Spinal cord (tissue), 9 donors: ENCODE measurements at regions not wholly inside any gene's neighbourhood (a gene's known extent, or its start where the extent isn't known, plus 50 kb on each side); places are given as distances from the start of the nearest gene placed in this dataset.
"Not testable (repeated sequence)": the region's sequence is repeated elsewhere in the genome, so short reads cannot be mapped to it uniquely, and the experiment has no call there.

ENCODE experiments used
- DNase-seq, 6 donors: peaks; one replicate each; pipeline versions ENCODE4 v3.0.0 to v3.0.0-alpha.2; 2013 to 2015; ENCODE audit warnings: low spot score in 6 of 6, low read depth in 4 of 6
- H3K27ac ChIP-seq: one replicate; pipeline ENCODE4 v1.5.1; 2013; ENCODE audit warnings: low read depth, low read length, control low read depth
- H3K27me3 ChIP-seq: one replicate; pipeline ENCODE4 v1.6.1; 2013; ENCODE audit warnings: low read length; ENCODE audit not compliant: control insufficient read depth, insufficient read depth
- H3K36me3 ChIP-seq: one replicate; pipeline ENCODE4 v1.6.1; 2013; ENCODE audit warnings: low read length; ENCODE audit not compliant: control insufficient read depth, insufficient read depth
- H3K4me1 ChIP-seq: one replicate; pipeline ENCODE4 v1.6.1; 2013; ENCODE audit warnings: low read length; ENCODE audit not compliant: control insufficient read depth, insufficient read depth
- H3K4me3 ChIP-seq: one replicate; pipeline ENCODE4 v1.5.1; 2013; ENCODE audit warnings: low read depth, low read length, control low read depth
- H3K9me3 ChIP-seq: one replicate; pipeline ENCODE4 v1.6.1; 2013; ENCODE audit warnings: low read length; ENCODE audit not compliant: control insufficient read depth, insufficient read depth
- WGBS: methylation state at CpG from one replicate; pipeline ENCODE4 v1.1.5; 2013; ENCODE audit warnings: missing lambda C conversion rate; ENCODE audit not compliant: insufficient coverage; 5-methylcytosine and 5-hydroxymethylcytosine counted together
- donor health status: healthy.

DNA sequence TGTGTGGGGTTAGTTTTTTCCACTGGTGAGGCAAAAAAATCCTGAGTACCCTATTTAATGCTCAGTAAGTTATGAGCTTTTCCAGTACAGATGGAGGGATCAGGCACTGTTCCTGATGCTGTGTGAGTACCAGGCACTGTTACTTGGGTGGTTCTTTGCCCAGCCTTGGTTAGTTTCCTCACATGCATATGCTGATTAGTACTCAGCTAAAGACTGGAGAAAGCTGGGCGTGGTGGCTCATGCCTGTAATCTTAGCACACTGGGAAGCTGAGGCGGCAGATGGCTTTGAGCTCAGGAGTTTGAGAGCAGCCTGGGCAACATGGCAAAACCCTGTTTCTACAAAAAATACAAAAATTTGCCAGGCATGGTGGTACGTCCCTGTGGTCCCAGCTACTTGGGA is 210.3 kb upstream of the SGO1 start:
- Histone ChIP-seq H3K36me3 (no peaks in the 10 kb centered on the region), H3K4me1 (no peaks in the 10 kb centered on the region), H3K27me3 (no peaks in the 10 kb centered on the region), H3K27ac (no peak overlapping the region), H3K9me3 (peaks cover 2% of the 10 kb centered on the region), H3K4me3 (no peak overlapping the region)
- no peak for DNase-seq
- WGBS, result 92% methylated on average over 2 of the region's 3 CpGs

- Histone ChIP-seq H3K27me3 (no peaks in the 10 kb centered on the region), H3K4me1 (no peaks in the 10 kb centered on the region), H3K27ac (no peak overlapping the region), H3K4me3 (no peak overlapping the region), H3K9me3 (peaks cover 2% of the 10 kb centered on the region), H3K36me3 (no peaks in the 10 kb centered on the region)
- 100% methylated on average over 1 of the region's 4 CpGs for WGBS
- DNase-seq, result no peak
Observed at GRCh38 chr3:20395692-20396091, 209.7 kb upstream of the SGO1 start.

- Histone ChIP-seq H3K4me1 (no peaks in the 10 kb centered on the region), H3K36me3 (no peaks in the 10 kb centered on the region), H3K27me3 (no peaks in the 10 kb centered on the region), H3K4me3 (no peak overlapping the region), H3K27ac (no peak overlapping the region), H3K9me3 (peaks cover 2% of the 10 kb centered on the region)
- DNase-seq, result no peak
- 82% methylated on average over 4 of the region's 4 CpGs for WGBS
Observed at GRCh38 chr3:20394243-20394642, 208.2 kb upstream of the SGO1 start.

- no peak for DNase-seq
- Histone ChIP-seq H3K9me3 (peaks cover 2% of the 10 kb centered on the region), H3K4me1 (no peaks in the 10 kb centered on the region), H3K27me3 (no peaks in the 10 kb centered on the region), H3K36me3 (no peaks in the 10 kb centered on the region), H3K4me3 (no peak overlapping the region), H3K27ac (no peak overlapping the region)
- WGBS, result no CpG with 5 or more reads among the region's 3 CpGs
Observed at GRCh38 chr3:20391644-20392043, 205.6 kb upstream of the SGO1 start.

- Histone ChIP-seq H3K4me1 (no peaks in the 10 kb centered on the region), H3K36me3 (no peaks in the 10 kb centered on the region), H3K27me3 (no peaks in the 10 kb centered on the region), H3K9me3 (no peaks in the 10 kb centered on the region), H3K27ac (no peak overlapping the region), H3K4me3 (no peak overlapping the region)
- WGBS, result no CpG with 5 or more reads among the region's 1 CpG
- DNase-seq, result no peak
Observed at GRCh38 chr3:20388971-20389370, 203.0 kb upstream of the SGO1 start.

DNA sequence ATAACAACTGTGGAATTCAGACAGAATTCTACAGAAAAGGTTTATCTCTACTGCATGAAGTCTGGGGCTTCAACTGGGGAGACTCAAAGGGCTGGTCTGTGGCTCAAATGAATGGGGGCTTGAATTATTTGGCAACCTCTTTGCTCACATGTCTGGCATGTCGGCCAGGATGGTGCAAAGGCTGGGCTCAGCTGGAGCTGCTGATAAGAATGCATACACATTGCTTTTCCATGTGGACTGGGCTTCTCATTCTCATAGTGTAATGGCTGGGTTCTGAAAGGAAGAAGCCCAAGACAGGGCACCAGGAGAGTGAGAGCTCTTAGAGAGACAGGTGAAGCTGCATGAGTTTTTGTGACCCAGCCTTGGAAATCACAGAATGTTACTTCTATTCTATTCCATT is 194.3 kb upstream of the SGO1 start:
- WGBS, result 50% methylated on average over 1 of the region's 1 CpG

DNA sequence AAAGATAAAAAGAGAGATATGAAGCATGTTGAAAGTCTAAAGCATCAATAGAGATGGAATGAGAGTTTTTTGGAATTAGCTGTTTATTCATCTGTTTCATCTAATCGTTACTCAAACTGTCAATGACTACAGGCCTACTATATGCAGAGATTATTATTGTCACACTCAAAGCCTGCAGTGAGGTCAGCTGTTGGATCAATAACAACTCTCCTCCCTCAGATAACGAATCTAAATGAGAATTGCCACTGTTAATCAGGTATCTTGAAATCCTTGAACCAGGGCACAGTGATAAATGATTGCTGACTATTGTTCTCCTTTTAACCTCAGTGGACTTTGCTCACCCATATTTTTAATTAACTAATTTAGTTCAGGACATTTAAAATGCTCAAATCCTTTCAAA is 192.3 kb upstream of the SGO1 start:
- no peaks in the 10 kb centered on the region for H3K36me3 ChIP-seq
- DNase-seq, result peak in 1 of 6 donors; percentile 12
- H3K27ac ChIP-seq, result no peak overlapping the region
- no peak overlapping the region for H3K4me3 ChIP-seq
- no peaks in the 10 kb centered on the region for H3K4me1 ChIP-seq
- H3K9me3 ChIP-seq, result no peaks in the 10 kb centered on the region
- no CpG with 5 or more reads among the region's 2 CpGs for WGBS
- H3K27me3 ChIP-seq, result no peaks in the 10 kb centered on the region

More for the DNA sequence above, 194.3 kb upstream of the SGO1 start:
- H3K27me3 ChIP-seq, result no peaks in the 10 kb centered on the region
- no peaks in the 10 kb centered on the region for H3K9me3 ChIP-seq
- no peak overlapping the region for H3K4me3 ChIP-seq
- no peak for DNase-seq
- no peaks in the 10 kb centered on the region for H3K4me1 ChIP-seq
- H3K27ac ChIP-seq, result no peak overlapping the region
- no peaks in the 10 kb centered on the region for H3K36me3 ChIP-seq

GRCh38 chr3:20376665-20377217 is 190.7 kb upstream of the SGO1 start:
- peak in 1 of 6 donors; percentile 26 for DNase-seq
- no peak overlapping the region for H3K4me3 ChIP-seq
- no peak overlapping the region for H3K27ac ChIP-seq
- no peaks in the 10 kb centered on the region for H3K4me1 ChIP-seq
- H3K27me3 ChIP-seq, result no peaks in the 10 kb centered on the region
- no peaks in the 10 kb centered on the region for H3K9me3 ChIP-seq
- no peaks in the 10 kb centered on the region for H3K36me3 ChIP-seq

DNA sequence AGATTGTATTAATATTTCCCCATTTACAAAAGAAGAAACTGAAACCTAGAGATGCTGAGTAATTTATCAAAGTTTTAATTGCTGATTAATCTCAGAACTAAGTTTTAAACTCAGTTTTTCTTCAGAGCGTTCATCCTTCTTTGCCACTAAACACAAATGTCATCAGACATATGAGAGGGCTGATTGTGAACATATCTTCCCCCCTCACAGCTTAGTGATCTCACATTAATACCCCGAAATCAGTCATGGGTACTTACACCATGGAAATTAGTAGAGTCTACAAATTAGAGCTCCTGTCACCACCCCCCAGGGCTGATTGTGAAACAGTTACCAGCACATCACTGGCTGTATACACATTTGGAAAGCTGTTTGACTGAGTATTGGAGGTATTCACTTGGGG is 189.3 kb upstream of the SGO1 start:
- no CpG with 5 or more reads among the region's 2 CpGs for WGBS

DNA sequence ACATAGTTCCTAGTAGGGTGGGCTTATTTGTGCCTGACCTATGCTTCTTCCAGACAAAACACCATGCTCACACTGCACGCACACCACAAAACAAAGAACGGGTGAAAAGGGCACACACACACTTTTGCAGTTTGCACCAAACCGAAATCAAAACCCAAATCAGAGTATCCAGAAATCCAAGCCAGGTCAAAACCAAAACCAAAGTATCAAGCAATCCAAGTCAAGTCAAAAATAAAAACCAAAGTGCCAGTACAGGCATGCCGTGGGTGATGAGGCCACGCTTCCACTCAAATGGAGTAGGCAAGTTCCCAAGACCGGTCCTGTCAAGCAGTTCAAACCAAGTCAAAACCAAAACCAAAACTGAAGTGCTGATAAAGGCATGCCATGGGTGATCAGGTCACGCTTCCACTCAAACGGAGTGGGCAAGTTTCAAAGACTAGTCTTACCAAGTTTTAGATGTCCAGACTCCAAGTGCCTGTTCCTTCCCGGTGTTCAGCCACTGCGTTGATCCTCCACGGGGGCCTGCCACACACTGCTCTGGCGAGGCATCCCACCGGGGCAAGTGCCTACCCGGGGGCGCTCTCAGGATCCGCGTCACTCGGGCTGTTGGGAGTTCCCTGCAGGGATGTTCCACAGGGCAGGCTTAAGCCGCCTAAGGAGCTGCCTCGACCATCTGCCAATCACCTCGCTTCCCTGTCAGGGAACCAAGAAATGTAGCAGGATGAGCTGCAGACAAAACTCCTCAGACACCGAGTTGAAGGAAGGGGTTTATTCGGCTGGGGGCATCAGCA is 184.5 kb upstream of the SGO1 start:
- not testable (repeated sequence) for DNase-seq, H3K4me3 ChIP-seq, H3K9me3 ChIP-seq, H3K36me3 ChIP-seq, H3K27ac ChIP-seq, H3K27me3 ChIP-seq, H3K4me1 ChIP-seq
- WGBS, result 96% methylated on average over 20 of the region's 23 CpGs

More for the DNA sequence above, 189.3 kb upstream of the SGO1 start:
- Histone ChIP-seq H3K4me3 (no peak overlapping the region), H3K27ac (no peak overlapping the region), H3K4me1 (no peaks in the 10 kb centered on the region), H3K9me3 (no peaks in the 10 kb centered on the region), H3K27me3 (no peaks in the 10 kb centered on the region), H3K36me3 (no peaks in the 10 kb centered on the region)
- no peak for DNase-seq
